ENCODE measurements at regions not wholly inside any gene's neighbourhood (a gene's known extent, or its start where the extent isn't known, plus 50 kb on each side); places are given as distances from the start of the nearest gene placed in this dataset.
"Not testable (repeated sequence)": the region's sequence is repeated elsewhere in the genome, so short reads cannot be mapped to it uniquely, and the experiment has no call there.

DNA sequence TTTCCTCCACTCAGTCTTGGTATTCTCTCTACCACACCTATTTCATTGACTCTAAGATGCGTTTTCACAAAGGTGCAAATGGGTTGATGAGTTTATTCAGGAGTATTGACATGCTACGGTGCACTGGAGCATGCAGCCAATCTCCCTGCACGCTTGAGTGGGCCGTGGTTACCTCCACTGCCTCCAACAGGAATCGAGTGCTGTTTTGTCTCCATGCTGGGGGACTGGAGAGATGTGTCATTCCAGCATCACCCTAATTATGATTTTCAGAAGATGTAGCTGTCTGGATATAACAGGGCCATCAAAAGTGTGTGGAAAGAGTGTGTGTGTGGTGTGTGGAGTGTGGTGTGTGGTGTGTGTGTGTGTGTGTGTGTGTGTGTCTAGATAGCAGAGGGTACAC, 351.6 kb upstream of the ZFHX3 start:
- DNase-seq, result no peak
- Histone ChIP-seq H3K27me3 (ENCODE audit: control insufficient read depth, insufficient read depth, low read length) (no peaks in the 10 kb centered on the region), H3K4me3 (ENCODE audit: insufficient read depth, low read depth, low read length) (no peak overlapping the region), H3K36me3 (replicated peaks; ENCODE audit: control insufficient read depth, insufficient read depth, low read length) (no peaks in the 10 kb centered on the region)

DNA sequence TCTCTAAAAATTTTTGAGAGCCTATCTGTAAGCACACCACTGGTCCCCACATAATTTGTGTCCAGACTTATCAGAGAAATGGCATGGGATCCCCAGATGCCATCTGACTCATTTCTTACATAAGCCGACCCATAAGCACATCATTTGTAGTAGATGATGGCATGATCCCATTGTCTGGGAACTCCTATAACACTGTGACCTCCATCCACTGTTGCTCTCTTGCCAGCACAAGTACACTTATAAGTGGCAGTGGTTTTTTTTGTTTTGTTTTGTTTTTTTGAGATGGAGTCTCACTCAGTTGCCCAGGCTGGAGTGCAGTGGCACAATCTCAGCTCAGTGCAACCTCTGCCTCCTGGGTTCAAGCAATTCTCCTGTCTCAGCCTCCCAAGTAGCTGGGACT, 350.7 kb upstream of the ZFHX3 start:
- not testable (repeated sequence) for H3K27me3 ChIP-seq (ENCODE audit: control insufficient read depth, insufficient read depth, low read length); H3K4me3 ChIP-seq (ENCODE audit: insufficient read depth, low read depth, low read length); H3K36me3 ChIP-seq (replicated peaks; ENCODE audit: control insufficient read depth, insufficient read depth, low read length); DNase-seq

DNA sequence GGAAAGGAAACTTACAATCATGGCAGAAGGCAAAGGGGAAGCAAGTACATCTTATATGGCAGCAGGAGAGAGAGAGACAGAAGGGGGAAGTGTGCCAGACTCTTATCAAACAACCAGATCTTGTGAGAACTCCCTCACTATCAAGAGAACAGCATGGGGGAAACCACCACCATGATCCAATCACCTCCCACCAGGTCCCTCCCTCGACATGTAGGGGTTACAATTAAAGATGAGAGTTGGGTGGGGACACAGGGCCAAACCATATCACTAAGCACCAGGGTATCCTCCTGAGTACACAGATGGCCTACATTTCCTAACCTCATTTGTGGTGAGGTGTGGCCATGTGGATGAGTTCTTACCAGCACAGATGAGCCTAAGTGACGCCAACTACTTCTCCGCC, 348.6 kb upstream of the ZFHX3 start:
- Histone ChIP-seq H3K27me3 (ENCODE audit: control insufficient read depth, insufficient read depth, low read length) (no peaks in the 10 kb centered on the region), H3K4me3 (ENCODE audit: insufficient read depth, low read depth, low read length) (no peak overlapping the region), H3K36me3 (replicated peaks; ENCODE audit: control insufficient read depth, insufficient read depth, low read length) (no peaks in the 10 kb centered on the region)
- DNase-seq, result no peak

DNA sequence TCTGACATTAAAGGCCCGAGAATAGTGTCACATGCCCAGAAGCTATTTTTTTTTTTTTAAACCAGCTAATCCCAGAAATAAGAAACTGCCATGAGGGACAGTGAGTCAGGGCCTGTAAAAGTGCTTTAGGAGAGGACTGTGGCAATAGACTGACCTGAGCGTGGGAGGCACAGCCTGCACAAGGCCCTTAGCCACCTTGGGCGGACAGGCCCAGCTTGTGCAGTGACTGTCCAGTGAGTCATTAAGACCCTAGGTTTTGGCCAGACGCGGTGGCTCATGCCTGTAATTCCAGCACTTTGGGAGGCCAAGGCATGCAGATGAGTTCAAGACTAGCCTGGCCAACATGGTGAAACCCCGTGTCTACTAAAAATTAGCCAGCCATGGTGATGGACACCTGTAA, 343.0 kb upstream of the ZFHX3 start:
- DNase-seq, result no peak
- Histone ChIP-seq H3K27me3 (ENCODE audit: control insufficient read depth, insufficient read depth, low read length) (no peaks in the 10 kb centered on the region), H3K4me3 (ENCODE audit: insufficient read depth, low read depth, low read length) (no peak overlapping the region), H3K36me3 (replicated peaks; ENCODE audit: control insufficient read depth, insufficient read depth, low read length) (no peaks in the 10 kb centered on the region)

DNA sequence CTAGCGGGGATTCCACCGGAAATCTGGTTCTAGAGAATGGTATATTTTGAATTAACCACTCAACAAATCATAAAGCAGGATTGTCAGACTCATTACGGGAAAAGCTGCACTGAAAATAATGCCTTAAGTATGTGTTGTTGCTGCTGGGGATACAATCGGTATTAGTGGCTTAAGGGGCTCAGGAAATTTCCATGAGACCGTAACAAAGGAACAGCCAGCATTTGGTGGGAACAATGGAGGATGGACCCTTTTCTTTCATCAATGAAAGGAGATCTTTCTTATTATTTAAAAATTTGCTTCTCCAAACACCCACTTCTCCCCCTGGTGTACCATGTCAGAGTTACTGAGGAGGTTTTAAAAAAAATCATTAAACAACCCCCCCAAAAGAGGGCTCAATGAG, 342.6 kb upstream of the ZFHX3 start:
- Histone ChIP-seq H3K4me3 (ENCODE audit: insufficient read depth, low read depth, low read length) (no peak overlapping the region), H3K27me3 (ENCODE audit: control insufficient read depth, insufficient read depth, low read length) (no peaks in the 10 kb centered on the region), H3K36me3 (replicated peaks; ENCODE audit: control insufficient read depth, insufficient read depth, low read length) (no peaks in the 10 kb centered on the region)
- DNase-seq, result no peak

DNA sequence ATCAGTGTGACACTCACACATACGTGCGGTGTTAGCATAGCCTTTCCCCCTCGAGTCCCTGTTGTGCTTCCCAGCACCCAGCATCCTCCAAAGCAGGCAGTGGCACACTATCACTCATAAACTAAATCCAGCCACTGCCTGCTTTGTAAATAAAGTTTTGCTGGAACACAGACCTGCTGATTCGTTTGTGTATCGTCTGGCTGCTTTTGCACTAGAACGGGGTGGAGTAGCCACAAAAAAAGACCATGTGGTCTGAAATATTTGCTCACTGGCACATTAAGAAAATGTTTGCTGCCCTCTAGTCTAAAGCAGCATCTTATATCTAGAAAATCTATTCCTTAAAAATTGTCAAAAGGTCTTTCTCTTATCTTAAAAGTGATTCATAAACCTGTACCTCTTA, 341.2 kb upstream of the ZFHX3 start:
- H3K4me3 ChIP-seq (ENCODE audit: insufficient read depth, low read depth, low read length), result no peak overlapping the region
- no peak for DNase-seq
- H3K27me3 ChIP-seq (ENCODE audit: control insufficient read depth, insufficient read depth, low read length), result no peaks in the 10 kb centered on the region
- no peaks in the 10 kb centered on the region for H3K36me3 ChIP-seq (replicated peaks; ENCODE audit: control insufficient read depth, insufficient read depth, low read length)

DNA sequence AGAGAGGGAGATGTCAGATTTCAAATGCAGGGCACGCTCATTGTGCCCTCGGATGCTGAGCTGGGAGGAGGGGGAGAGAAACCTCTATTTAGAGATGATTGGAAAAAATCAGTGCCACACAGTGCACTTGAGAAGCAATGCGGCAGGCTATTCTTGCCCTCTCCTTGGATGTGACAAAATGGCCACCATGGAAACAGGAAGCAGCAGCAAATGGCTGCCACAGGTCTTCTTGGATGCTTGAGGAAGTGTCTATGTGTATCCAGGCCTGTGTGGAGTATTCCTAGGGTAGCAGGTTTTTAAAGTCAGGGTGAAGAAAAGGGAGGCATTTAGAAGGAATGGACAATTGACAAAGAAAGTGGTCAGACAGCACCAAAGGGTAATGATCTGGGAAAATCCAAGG, 340.1 kb upstream of the ZFHX3 start:
- no peak for DNase-seq
- H3K27me3 ChIP-seq (ENCODE audit: control insufficient read depth, insufficient read depth, low read length), result no peaks in the 10 kb centered on the region
- no peak overlapping the region for H3K4me3 ChIP-seq (ENCODE audit: insufficient read depth, low read depth, low read length)
- H3K36me3 ChIP-seq (replicated peaks; ENCODE audit: control insufficient read depth, insufficient read depth, low read length), result no peaks in the 10 kb centered on the region

DNA sequence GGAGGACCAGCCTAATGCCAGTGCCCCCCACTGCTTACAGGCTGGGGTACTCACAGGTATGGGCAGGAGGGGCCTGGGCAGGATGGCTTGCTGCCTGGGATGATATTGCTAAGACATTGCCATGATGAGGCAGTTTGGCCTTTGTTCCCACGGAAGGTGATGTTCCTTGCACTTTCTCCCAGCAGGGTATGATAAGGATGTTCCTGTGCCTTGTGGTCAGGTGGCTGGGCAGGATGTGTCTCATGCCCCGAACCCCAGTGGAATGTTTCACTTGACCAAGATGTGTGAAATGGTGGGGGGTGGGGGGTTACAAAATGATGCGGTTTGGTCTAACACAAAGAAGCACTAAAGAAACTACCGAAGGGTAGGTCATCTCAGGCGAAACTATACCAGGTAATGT, 337.8 kb upstream of the ZFHX3 start:
- Histone ChIP-seq H3K27me3 (ENCODE audit: control insufficient read depth, insufficient read depth, low read length) (no peaks in the 10 kb centered on the region), H3K36me3 (replicated peaks; ENCODE audit: control insufficient read depth, insufficient read depth, low read length) (no peaks in the 10 kb centered on the region), H3K4me3 (ENCODE audit: insufficient read depth, low read depth, low read length) (no peak overlapping the region)
- no peak for DNase-seq

DNA sequence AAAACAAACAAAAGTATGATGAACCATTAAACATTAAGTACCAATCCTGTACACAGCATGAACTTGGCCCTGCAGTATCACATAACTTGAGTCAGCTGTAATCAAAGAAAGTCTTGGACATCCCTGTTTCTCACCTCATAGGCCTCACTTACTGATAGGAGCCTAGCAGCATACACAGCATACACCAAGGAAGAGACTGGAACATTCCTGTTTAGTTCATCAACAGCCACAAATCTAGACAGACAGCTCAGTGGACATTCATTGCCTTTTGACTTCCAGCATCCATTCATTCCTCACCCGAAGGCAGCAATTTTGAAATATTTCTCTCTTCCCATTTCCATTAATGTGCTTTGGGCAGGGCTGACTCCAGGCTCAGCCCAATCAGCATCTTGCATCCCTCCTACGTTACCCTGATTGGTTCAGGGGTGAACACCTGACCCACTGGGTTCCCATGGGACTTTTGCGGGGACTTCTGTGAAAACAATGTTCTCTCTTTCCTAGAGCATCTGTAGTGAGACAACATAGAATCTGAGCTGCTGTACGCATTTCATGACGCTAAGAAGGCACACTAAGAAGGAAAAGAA, 336.7 kb upstream of the ZFHX3 start:
- H3K36me3 ChIP-seq (replicated peaks; ENCODE audit: control insufficient read depth, insufficient read depth, low read length), result no peaks in the 10 kb centered on the region
- no peak overlapping the region for H3K4me3 ChIP-seq (ENCODE audit: insufficient read depth, low read depth, low read length)

DNA sequence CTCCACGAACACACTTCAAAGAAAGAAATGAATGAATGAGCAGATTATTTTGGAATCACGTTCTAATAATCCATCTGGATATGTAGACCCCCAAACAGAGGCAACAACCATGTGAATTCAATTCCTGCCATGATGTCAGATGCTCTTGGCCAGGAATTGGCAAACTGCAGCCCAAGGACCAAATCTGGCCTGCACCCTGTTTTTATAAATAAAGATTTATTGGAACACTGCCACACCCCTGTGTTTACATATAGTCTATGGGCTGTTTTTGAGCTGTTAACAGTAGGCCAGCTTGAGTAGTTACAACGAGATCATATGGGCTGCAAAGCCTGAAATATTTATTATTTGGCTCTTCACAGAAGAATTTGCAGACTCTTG, 336.0 kb upstream of the ZFHX3 start:
- DNase-seq, result no peak
- no peaks in the 10 kb centered on the region for H3K27me3 ChIP-seq (ENCODE audit: control insufficient read depth, insufficient read depth, low read length)
- no peak overlapping the region for H3K4me3 ChIP-seq (ENCODE audit: insufficient read depth, low read depth, low read length)
- H3K36me3 ChIP-seq (replicated peaks; ENCODE audit: control insufficient read depth, insufficient read depth, low read length), result no peaks in the 10 kb centered on the region

More for the DNA sequence above, 336.7 kb upstream of the ZFHX3 start:
- H3K27me3 ChIP-seq (ENCODE audit: control insufficient read depth, insufficient read depth, low read length), result no peaks in the 10 kb centered on the region
- no peak for DNase-seq

DNA sequence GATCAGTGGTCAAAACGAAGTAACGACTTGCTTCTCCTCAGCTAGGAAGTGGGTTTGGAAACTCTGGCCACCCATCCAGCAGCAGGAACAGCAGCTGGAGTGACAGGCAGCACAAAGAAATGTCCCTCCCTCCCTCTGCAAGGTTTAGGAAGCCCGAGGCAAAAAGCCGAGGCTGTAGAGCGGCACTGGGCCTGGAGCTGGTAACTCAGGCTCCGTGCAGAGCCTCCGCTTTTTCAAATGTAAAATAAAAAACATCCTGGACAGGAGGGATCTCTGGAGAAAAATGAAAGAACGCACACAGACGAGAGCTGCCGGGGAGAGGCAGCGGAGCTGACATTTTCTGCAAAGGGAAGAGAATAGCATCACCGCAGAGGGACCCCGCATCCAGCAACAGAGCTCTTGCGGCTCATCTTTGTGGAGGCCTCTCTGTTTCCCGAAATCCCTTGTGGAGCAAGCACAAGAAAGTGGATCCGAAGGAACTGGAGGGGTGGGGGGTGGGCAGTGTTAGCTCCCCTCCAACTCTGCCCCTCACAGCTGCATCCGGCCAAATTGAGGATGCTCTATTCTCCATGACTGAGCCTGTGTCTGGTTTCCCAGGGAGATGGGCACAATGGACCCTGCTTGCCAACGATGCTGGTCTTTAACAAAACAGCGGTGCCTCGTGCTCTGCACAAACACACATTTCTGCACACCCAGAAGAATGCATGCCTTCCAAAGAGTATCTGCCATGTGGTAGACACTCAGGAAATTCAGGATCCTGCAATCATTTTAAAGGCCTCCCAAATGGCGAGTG, 335.5 kb upstream of the ZFHX3 start:
- H3K27me3 ChIP-seq (ENCODE audit: control insufficient read depth, insufficient read depth, low read length), result no peaks in the 10 kb centered on the region
- H3K36me3 ChIP-seq (replicated peaks; ENCODE audit: control insufficient read depth, insufficient read depth, low read length), result no peaks in the 10 kb centered on the region
- peak; percentile 22 for DNase-seq
- H3K4me3 ChIP-seq (ENCODE audit: insufficient read depth, low read depth, low read length), result no peak overlapping the region

DNA sequence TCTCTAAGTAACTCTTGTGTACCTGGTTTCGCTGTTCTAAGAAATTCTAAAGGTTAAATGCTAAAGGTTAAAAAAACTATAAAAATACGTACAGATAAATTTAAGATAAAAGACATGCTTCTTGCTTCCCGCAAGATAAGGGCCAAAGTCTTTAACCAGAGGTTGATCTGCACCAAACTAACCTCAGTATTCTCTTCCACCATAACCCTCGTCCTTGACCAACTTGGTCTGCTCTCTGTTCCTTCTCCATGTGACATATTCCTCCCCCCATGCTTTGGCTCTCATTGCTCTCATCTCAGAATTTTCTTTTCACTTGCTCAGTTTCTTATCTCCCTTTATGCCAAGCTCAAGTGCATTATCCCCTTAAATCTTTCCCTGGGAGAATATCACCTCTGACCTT, 330.5 kb upstream of the ZFHX3 start:
- DNase-seq, result no peak
- H3K27me3 ChIP-seq (ENCODE audit: control insufficient read depth, insufficient read depth, low read length), result no peaks in the 10 kb centered on the region

DNA sequence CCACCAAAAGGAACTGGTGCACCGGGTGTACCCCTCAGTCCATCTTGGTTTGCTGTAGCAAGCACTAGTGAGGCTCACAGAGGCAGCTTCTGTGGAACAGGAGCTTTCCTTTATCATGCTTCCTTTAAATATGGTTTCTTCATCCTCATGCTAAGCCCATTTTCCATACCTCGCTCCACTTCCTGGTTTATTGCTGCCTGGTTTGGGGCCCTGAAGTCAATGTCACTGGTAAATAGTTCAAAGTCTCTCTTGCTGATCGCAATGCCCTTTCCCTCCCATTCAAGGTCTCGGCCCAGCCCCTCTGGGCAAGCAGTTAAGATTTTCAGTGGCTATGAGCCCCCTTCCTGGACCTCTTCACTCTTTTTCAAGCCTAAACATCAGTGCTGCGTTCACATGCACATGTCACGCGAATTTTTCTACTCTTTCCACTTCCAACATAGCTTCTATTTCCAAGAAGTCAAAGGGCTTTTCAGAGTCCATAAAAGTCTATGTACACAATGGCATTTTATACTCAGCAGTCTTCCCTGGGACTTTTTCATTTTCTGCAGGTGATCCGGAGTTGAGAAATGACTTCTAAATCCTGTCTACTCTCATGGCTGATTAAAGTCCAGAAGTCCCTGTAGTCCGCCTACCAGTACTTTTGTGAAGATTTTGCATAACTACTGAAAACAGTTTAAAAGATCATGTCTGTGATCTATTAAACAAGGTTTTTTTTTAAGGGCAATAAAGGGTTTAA, 323.8 kb upstream of the ZFHX3 start:
- H3K36me3 ChIP-seq (replicated peaks; ENCODE audit: control insufficient read depth, insufficient read depth, low read length), result no peaks in the 10 kb centered on the region
- no peak for DNase-seq
- no peaks in the 10 kb centered on the region for H3K27me3 ChIP-seq (ENCODE audit: control insufficient read depth, insufficient read depth, low read length)
- H3K4me3 ChIP-seq (ENCODE audit: insufficient read depth, low read depth, low read length), result no peak overlapping the region

More for the DNA sequence above, 330.5 kb upstream of the ZFHX3 start:
- Histone ChIP-seq H3K4me3 (ENCODE audit: insufficient read depth, low read depth, low read length) (no peak overlapping the region), H3K36me3 (replicated peaks; ENCODE audit: control insufficient read depth, insufficient read depth, low read length) (no peaks in the 10 kb centered on the region)

DNA sequence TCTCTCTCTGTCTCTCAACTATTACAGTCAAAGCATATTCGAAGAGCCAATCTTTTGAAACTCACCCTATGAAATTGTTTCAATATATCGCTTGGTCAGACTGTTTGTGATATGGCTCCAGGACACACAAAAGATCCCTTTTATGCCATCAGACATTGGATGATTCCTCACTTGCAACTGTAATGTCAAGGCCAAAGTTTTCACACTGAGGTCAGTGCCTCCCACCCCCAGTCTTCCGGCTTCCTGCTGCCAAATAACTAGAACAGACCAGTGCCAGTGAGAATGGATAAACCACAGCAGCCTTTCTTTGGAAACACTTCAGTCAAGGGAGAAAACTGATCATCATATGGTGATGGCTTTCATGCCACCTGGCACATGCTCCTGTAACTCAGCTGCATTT, 321.9 kb upstream of the ZFHX3 start:
- no peak overlapping the region for H3K4me3 ChIP-seq (ENCODE audit: insufficient read depth, low read depth, low read length)
- H3K27me3 ChIP-seq (ENCODE audit: control insufficient read depth, insufficient read depth, low read length), result no peaks in the 10 kb centered on the region
- no peaks in the 10 kb centered on the region for H3K36me3 ChIP-seq (replicated peaks; ENCODE audit: control insufficient read depth, insufficient read depth, low read length)
- no peak for DNase-seq

DNA sequence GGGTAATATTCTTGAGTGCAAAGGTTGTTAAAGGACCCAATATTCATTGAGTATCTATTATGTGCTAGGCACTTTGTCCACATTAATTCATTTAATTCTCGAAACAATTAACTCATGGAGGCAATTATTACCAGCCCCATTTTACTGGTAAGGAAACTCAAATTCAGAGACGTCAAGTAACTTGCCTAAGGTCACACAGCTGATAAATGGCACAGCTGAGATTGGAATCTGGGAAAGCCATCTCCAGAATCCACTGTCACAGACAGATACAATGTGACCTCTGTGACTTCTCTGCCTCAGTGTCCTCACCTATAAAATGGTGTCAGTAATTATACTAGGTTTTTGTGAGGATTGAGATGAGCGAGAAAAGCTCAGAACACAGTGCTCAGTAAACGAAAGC, 320.8 kb upstream of the ZFHX3 start:
- DNase-seq, result no peak
- no peaks in the 10 kb centered on the region for H3K27me3 ChIP-seq (ENCODE audit: control insufficient read depth, insufficient read depth, low read length)
- H3K4me3 ChIP-seq (ENCODE audit: insufficient read depth, low read depth, low read length), result no peak overlapping the region
- H3K36me3 ChIP-seq (replicated peaks; ENCODE audit: control insufficient read depth, insufficient read depth, low read length), result no peaks in the 10 kb centered on the region

All from H7 (cell line).